IMR-90 (cell line): ENCODE measurements at regions not wholly inside any gene's neighbourhood (a gene's known extent, or its start where the extent isn't known, plus 50 kb on each side); places are given as distances from the start of the nearest gene placed in this dataset.

Source experiments
- ATAC-seq: fragments of 200-7000 bp; cut with Tn5 transposase; 2 replicates; pipeline ENCODE4 v1.9.1; 2020; ENCODE audit warnings: low read depth, mild to moderate bottlenecking, moderate library complexity
- BruUV-seq: library from RNA; stranded (reverse); fragments of 400-500 nt; replicated peaks from 2 replicates; lab custom pipeline; 2021; lab: Mats Ljungman, UMichigan
- CTCF ChIA-PET: fragments of 300-600 bp; formaldehyde crosslinking; extraction: SDS; loops from one replicate; lab custom pipeline; 2021; ENCODE audit warnings: antibody characterized with exemption; lab: Yijun Ruan, JAX
- POLR2A ChIA-PET: fragments of 300-600 bp; sonication (Branson Sonifier 250); formaldehyde crosslinking; loops from one replicate; lab custom pipeline; 2022; ENCODE audit warnings: antibody characterized with exemption; ENCODE audit not compliant: unreplicated experiment; lab: Charles Lee
- DNase-seq: peaks from one replicate; pipeline ENCODE4 v3.0.0; 2013
- H2AFZ ChIP-seq: replicated peaks from 2 replicates; pipeline ENCODE3; 2013; ENCODE audit warnings: low read length, mild to moderate bottlenecking; ENCODE audit not compliant: poor library complexity
- H2AK5ac ChIP-seq: 2 replicates; pipeline ENCODE4 v1.6.1; 2013; ENCODE audit warnings: low read depth, low read length, inconsistent platforms
- H2AK9ac ChIP-seq: replicated peaks from 2 replicates; pipeline ENCODE3; 2013; ENCODE audit warnings: mild to moderate bottlenecking, low read depth, low read length, moderate library complexity; ENCODE audit not compliant: poor library complexity
- H2BK120ac ChIP-seq: 2 replicates; pipeline ENCODE4 v1.6.1; 2013; ENCODE audit warnings: low read depth, low read length, inconsistent platforms
- H2BK15ac ChIP-seq: 3 replicates; pipeline ENCODE4 v1.6.1; 2013; ENCODE audit warnings: low read depth, low read length, inconsistent platforms
- H2BK20ac ChIP-seq: 2 replicates; pipeline ENCODE4 v1.6.1; 2013; ENCODE audit warnings: low read depth, mild to moderate bottlenecking, inconsistent platforms, low read length, moderate library complexity
- H2BK5ac ChIP-seq: 2 replicates; pipeline ENCODE4 v1.6.1; 2013; ENCODE audit warnings: mild to moderate bottlenecking, low read depth, low read length, inconsistent platforms; ENCODE audit not compliant: poor library complexity, severe bottlenecking
- H3K14ac ChIP-seq: replicated peaks from 2 replicates; pipeline ENCODE4 v1.6.1; 2013; ENCODE audit warnings: low read depth, low read length, inconsistent platforms
- H3K18ac ChIP-seq: 2 replicates; pipeline ENCODE4 v1.6.1; 2013; ENCODE audit warnings: low read depth, low read length, control low read depth
- H3K23ac ChIP-seq: 2 replicates; pipeline ENCODE4 v1.6.1; 2013; ENCODE audit warnings: low read depth, low read length, inconsistent platforms
- H3K27ac ChIP-seq: 2 replicates; pipeline ENCODE4 v1.5.1; 2013; ENCODE audit warnings: mild to moderate bottlenecking, control low read depth, low read length; ENCODE audit not compliant: insufficient read depth
- H3K27me3 ChIP-seq: 2 replicates; pipeline ENCODE4 v1.6.1; 2013; ENCODE audit warnings: low read length; ENCODE audit not compliant: control insufficient read depth, insufficient read depth
- H3K36me3 ChIP-seq: 2 replicates; pipeline ENCODE4 v1.6.1; 2013; ENCODE audit warnings: low read length, mixed read lengths; ENCODE audit not compliant: control insufficient read depth, insufficient read depth
- H3K4ac ChIP-seq: 2 replicates; pipeline ENCODE4 v1.6.1; 2013; ENCODE audit warnings: low read depth, low read length, inconsistent platforms
- H3K4me1 ChIP-seq: 2 replicates; pipeline ENCODE4 v1.6.1; 2013; ENCODE audit warnings: low read length, mixed read lengths; ENCODE audit not compliant: control insufficient read depth, insufficient read depth
- H3K4me2 ChIP-seq: 2 replicates; pipeline ENCODE4 v1.6.1; 2013; ENCODE audit warnings: low read depth, mild to moderate bottlenecking, control low read depth, low read length, moderate library complexity
- H3K4me3 ChIP-seq: 2 replicates; pipeline ENCODE4 v1.5.1; 2013; ENCODE audit warnings: low read depth, mild to moderate bottlenecking, control low read depth, low read length, moderate library complexity; ENCODE audit not compliant: insufficient read depth
- H3K56ac ChIP-seq: 2 replicates; pipeline ENCODE4 v1.6.1; 2013; ENCODE audit warnings: low read length, inconsistent platforms; ENCODE audit not compliant: insufficient read depth; ENCODE audit errors: extremely low read depth
- H3K79me1 ChIP-seq, 2 experiments: 2 replicates each; pipeline ENCODE4 v1.6.1; 2013; ENCODE audit warnings: low read length in 2 of 2, inconsistent platforms in 1 of 2, low read depth in 1 of 2
- H3K9ac ChIP-seq: 2 replicates; pipeline ENCODE4 v1.6.1; 2013; ENCODE audit warnings: low read depth, low read length, control low read depth
- H3K9me1 ChIP-seq: 2 replicates; pipeline ENCODE4 v1.6.1; 2013; ENCODE audit warnings: low read length, inconsistent platforms; ENCODE audit not compliant: insufficient read depth
- H3K9me3 ChIP-seq: 2 replicates; pipeline ENCODE4 v1.6.1; 2013; ENCODE audit warnings: low read length; ENCODE audit not compliant: control insufficient read depth, insufficient read depth
- H4K20me1 ChIP-seq: 2 replicates; pipeline ENCODE4 v1.6.1; 2013; ENCODE audit warnings: low read length, inconsistent platforms; ENCODE audit not compliant: insufficient read depth
- H4K5ac ChIP-seq: 2 replicates; pipeline ENCODE4 v1.6.1; 2013; ENCODE audit warnings: mild to moderate bottlenecking, low read depth, low read length, control low read depth
- H4K8ac ChIP-seq, 2 experiments: 2 replicates each; pipeline ENCODE4 v1.6.1; 2013; ENCODE audit warnings: low read depth in 2 of 2, low read length in 2 of 2, control low read depth in 1 of 2, inconsistent platforms in 1 of 2
- H4K91ac ChIP-seq: 2 replicates; pipeline ENCODE4 v1.6.1; 2013; ENCODE audit warnings: low read depth, low read length, inconsistent platforms; ENCODE audit not compliant: insufficient read depth
- BHLHE40 ChIP-seq: fragments of 150-350 bp; IDR thresholded peaks from 2 replicates; pipeline ENCODE4 v1.6.1; 2016; ENCODE audit warnings: mild to moderate bottlenecking, low read depth, low read length
- CEBPB ChIP-seq: IDR thresholded peaks from 2 replicates; pipeline ENCODE4 v1.6.1; 2012; ENCODE audit warnings: low read depth, low read length, improper control_type of control experiment
- CHD1 ChIP-seq: IDR thresholded peaks from 2 replicates; pipeline ENCODE4 v1.6.1; 2012; ENCODE audit warnings: low read depth, low read length, improper control_type of control experiment
- CTCF ChIP-seq: conservative IDR thresholded peaks from 2 replicates; pipeline ENCODE4 v1.5.1; 2012; ENCODE audit warnings: mild to moderate bottlenecking, low read depth, low read length, improper control_type of control experiment
- FOS ChIP-seq: fragments of 150-350 bp; IDR thresholded peaks from 2 replicates; pipeline ENCODE4 v1.6.1; 2016; ENCODE audit warnings: low read depth, low read length
- MAFK ChIP-seq: IDR thresholded peaks from 2 replicates; pipeline ENCODE4 v1.6.1; 2012; ENCODE audit warnings: low read depth, low read length, improper control_type of control experiment
- MAZ ChIP-seq: IDR thresholded peaks from 2 replicates; pipeline ENCODE4 v1.6.1; 2012; ENCODE audit warnings: low read depth, mild to moderate bottlenecking, low read length, improper control_type of control experiment, moderate library complexity, borderline replicate concordance
- MXI1 ChIP-seq: IDR thresholded peaks from 2 replicates; pipeline ENCODE4 v1.6.1; 2012; ENCODE audit warnings: low read depth, mild to moderate bottlenecking, low read length, moderate library complexity, borderline replicate concordance
- NFE2L2 ChIP-seq: fragments of 150-350 bp; IDR thresholded peaks from 2 replicates; pipeline ENCODE4 v1.6.1; 2016; ENCODE audit warnings: low read depth, mild to moderate bottlenecking, low read length
- RAD21 ChIP-seq: IDR thresholded peaks from 2 replicates; pipeline ENCODE4 v1.6.1; 2012; ENCODE audit warnings: low read length, improper control_type of control experiment
- RCOR1 ChIP-seq: IDR thresholded peaks from 2 replicates; pipeline ENCODE4 v1.6.1; 2012; ENCODE audit warnings: mild to moderate bottlenecking, low read length, improper control_type of control experiment; ENCODE audit not compliant: insufficient replicate concordance
- RFX5 ChIP-seq: IDR thresholded peaks from 2 replicates; pipeline ENCODE4 v1.8.0; 2012; ENCODE audit warnings: low read depth, mild to moderate bottlenecking, low read length, moderate library complexity
- SMC3 ChIP-seq: fragments of 150-350 bp; IDR thresholded peaks from 2 replicates; pipeline ENCODE4 v1.6.1; 2016; ENCODE audit warnings: low read depth, mild to moderate bottlenecking, antibody characterized with exemption, low read length, moderate library complexity
- USF2 ChIP-seq: fragments of 150-350 bp; IDR thresholded peaks from 2 replicates; pipeline ENCODE4 v1.6.1; 2017; ENCODE audit warnings: mild to moderate bottlenecking, antibody characterized with exemption, low read length, low read depth
- WGBS, 2 experiments: methylation state at CpG; one replicate each; pipeline versions ENCODE4 v1.1.5 to v1.1.7; 2013; ENCODE audit warnings: missing lambda C conversion rate in 2 of 2; ENCODE audit not compliant: insufficient read length in 1 of 2; ENCODE audit errors: extremely low coverage in 2 of 2; 5-methylcytosine and 5-hydroxymethylcytosine counted together
- dilution Hi-C: fragments of 300-500 bp; cut with HindIII; formaldehyde crosslinking; loops from one replicate; pipeline ENCODE4 v1.14.3; 2018; ENCODE audit warnings: low sequenced_read_pairs; ENCODE audit not compliant: unreplicated experiment
- in situ Hi-C: fragments of 300-500 bp; cut with MboI; formaldehyde crosslinking; loops from 3 replicates; pipeline ENCODE4 v1.14.3; 2019; ENCODE audit warnings: low sequenced_read_pairs, inconsistent platforms, mixed read lengths
- intact Hi-C: fragments of 100-400 bp; cut with micrococcal nuclease; formaldehyde crosslinking; loops from 2 replicates; pipeline ENCODE4 v1.10.0; 2022

- Histone ChIP-seq H2BK120ac (no peak overlapping the region), H3K18ac (no peak overlapping the region), H4K5ac (no peak overlapping the region), H4K20me1 (no peaks in the 10 kb centered on the region), H2AK9ac (no peak overlapping the region), H3K4me3 (no peak overlapping the region), H3K4me2 (no peak overlapping the region), H3K4ac (no peak overlapping the region), H2BK5ac (no peak overlapping the region), H3K56ac (no peak overlapping the region), H2BK15ac (no peak overlapping the region), H2AK5ac (no peak overlapping the region), H3K79me1 (no peaks in the 10 kb centered on the region), H3K27me3 (no peaks in the 10 kb centered on the region), H3K14ac (no peak overlapping the region), H3K36me3 (no peaks in the 10 kb centered on the region), H2AFZ (no peak overlapping the region), H4K91ac (no peak overlapping the region), H3K27ac (no peak overlapping the region), H3K9me3 (no peaks in the 10 kb centered on the region; the same call in 1 of the 2 replicates), H3K23ac (no peak overlapping the region), H3K4me1 (no peaks in the 10 kb centered on the region), H3K9ac (no peak overlapping the region), H2BK20ac (no peak overlapping the region), H3K9me1 (no peaks in the 10 kb centered on the region), H4K8ac (no peak overlapping the region)
- ChIA-PET POLR2A (no interaction called here), CTCF (no interaction called here)
- intact Hi-C loops (no loop called here), in situ Hi-C loops (no loop called here), dilution Hi-C loops (no loop called here)
- no peak for TF ChIP-seq MXI1
- TF ChIP-seq RFX5 = no peak
- TF ChIP-seq NFE2L2 = no peak
- no peak for TF ChIP-seq MAFK
- TF ChIP-seq RAD21 = no peak
- no peak for TF ChIP-seq USF2
- TF ChIP-seq CHD1 = no peak
- no peak for TF ChIP-seq RCOR1
- TF ChIP-seq FOS = no peak
- no peak for TF ChIP-seq CEBPB
- no peak for TF ChIP-seq CTCF
- TF ChIP-seq MAZ = no peak
- no peak for TF ChIP-seq BHLHE40
- TF ChIP-seq SMC3 = no peak
- DNase-seq (no peak), ATAC-seq (no peak)
- WGBS, 2 experiments = no CpG with 5 or more reads among the region's 2 CpGs
- BruUV-seq = no TSS peak
Observed at GRCh38 chr18:1571206-1571605, 666.5 kb downstream of the ADCYAP1 start.
